Mammary epithelial cell (primary cell): ENCODE measurements at regions not wholly inside any gene's neighbourhood (a gene's known extent, or its start where the extent isn't known, plus 50 kb on each side); places are given as distances from the start of the nearest gene placed in this dataset.

Experiments used
- CTCF ChIP-seq, 2 donors: IDR thresholded peaks in 1 of 2; conservative IDR thresholded peaks in 1 of 2; 2 replicates each; pipeline ENCODE4 v1.5.1; 2011 to 2012; ENCODE audit warnings: inconsistent platforms in 2 of 2, low read length in 2 of 2, mild to moderate bottlenecking in 2 of 2, control low read depth in 1 of 2, low read depth in 1 of 2; ENCODE audit not compliant: insufficient read depth in 1 of 2; ENCODE audit errors: extremely low read depth in 1 of 2
- EZH2 ChIP-seq: IDR thresholded peaks from 2 replicates; pipeline ENCODE4 v1.6.1; 2012; ENCODE audit warnings: low read length, inconsistent platforms, borderline replicate concordance

GRCh38 chr4:31949045-31949444 lies 1228.9 kb downstream of the PCDH7 start:
- TF ChIP-seq CTCF (conservative IDR thresholded peaks at IDR 0.05 in 1 of 2, IDR thresholded peaks at IDR 0.05 in 1 of 2; ENCODE audit: extremely low read depth in 1 of 2, insufficient read depth in 1 of 2, low read depth in 1 of 2, low read length in 2 of 2) (no peak), EZH2 (no peak)
